ENCODE measurements at regions not wholly inside any gene's neighbourhood (a gene's known extent, or its start where the extent isn't known, plus 50 kb on each side); places are given as distances from the start of the nearest gene placed in this dataset.

DNA sequence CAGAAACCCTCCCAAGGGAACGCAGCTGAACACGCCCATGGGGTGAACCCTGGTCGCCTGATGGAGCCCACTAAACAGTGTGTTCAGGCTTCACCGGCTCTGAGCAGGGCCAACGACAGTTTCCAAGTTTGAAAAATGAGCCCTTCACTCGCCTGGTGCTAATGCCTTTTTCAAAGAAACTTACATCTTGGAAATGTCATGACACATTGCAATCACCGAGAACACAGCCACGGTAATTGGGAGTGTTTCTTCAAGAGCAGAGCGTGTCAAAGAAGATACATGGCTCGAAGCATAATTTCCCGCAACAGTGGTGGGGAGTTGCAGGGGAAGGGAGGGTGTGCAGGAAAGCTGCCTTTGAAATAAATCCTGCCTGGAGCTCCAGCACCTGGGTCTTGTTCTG is 463.2 kb downstream of the TMEM114 start:
- H3K27ac ChIP-seq (ENCODE audit: extremely low read depth, low read depth, low read length) = no peak overlapping the region
- ChIA-PET CTCF (no interaction called here), POLR2A (no interaction called here)
- H3K36me3 ChIP-seq (ENCODE audit: control insufficient read depth in 2 of 2, insufficient read depth in 1 of 2, low read length in 2 of 2) = no peaks in the 10 kb centered on the region
- H3K9me3 ChIP-seq (ENCODE audit: control insufficient read depth, insufficient read depth, low read depth, low read length) = no peaks in the 10 kb centered on the region
- TF ChIP-seq ZNF658 (tag by site-specific recombination; IDR thresholded peaks at IDR 0.05) = no peak
- no peak for TF ChIP-seq ZNF48 (tag by site-specific recombination; IDR thresholded peaks at IDR 0.05)
- TF ChIP-seq ZNF530 (tag by site-specific recombination; IDR thresholded peaks at IDR 0.05; ENCODE audit: low read depth) = no peak
- TF ChIP-seq, protein P1, sequence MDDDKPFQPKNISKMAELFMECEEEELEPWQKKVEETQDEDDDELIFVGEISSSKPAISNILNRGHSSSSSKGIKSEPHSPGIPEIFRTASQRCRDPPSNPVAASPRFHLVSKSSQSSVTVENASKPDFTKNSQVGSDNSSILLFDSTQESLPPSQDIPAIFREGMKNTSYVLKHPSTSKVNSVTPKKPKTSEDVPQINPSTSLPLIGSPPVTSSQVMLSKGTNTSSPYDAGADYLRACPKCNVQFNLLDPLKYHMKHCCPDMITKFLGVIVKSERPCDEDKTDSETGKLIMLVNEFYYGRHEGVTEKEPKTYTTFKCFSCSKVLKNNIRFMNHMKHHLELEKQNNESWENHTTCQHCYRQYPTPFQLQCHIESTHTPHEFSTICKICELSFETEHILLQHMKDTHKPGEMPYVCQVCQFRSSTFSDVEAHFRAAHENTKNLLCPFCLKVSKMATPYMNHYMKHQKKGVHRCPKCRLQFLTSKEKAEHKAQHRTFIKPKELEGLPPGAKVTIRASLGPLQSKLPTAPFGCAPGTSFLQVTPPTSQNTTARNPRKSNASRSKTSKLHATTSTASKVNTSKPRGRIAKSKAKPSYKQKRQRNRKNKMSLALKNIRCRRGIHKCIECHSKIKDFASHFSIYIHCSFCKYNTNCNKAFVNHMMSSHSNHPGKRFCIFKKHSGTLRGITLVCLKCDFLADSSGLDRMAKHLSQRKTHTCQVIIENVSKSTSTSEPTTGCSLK (tag by site-specific recombination; IDR thresholded peaks at IDR 0.05) = no peak
- no peak for TF ChIP-seq SCRT1 (tag by site-specific recombination; IDR thresholded peaks at IDR 0.05; ENCODE audit: borderline replicate concordance)
- TF ChIP-seq, protein P2, sequence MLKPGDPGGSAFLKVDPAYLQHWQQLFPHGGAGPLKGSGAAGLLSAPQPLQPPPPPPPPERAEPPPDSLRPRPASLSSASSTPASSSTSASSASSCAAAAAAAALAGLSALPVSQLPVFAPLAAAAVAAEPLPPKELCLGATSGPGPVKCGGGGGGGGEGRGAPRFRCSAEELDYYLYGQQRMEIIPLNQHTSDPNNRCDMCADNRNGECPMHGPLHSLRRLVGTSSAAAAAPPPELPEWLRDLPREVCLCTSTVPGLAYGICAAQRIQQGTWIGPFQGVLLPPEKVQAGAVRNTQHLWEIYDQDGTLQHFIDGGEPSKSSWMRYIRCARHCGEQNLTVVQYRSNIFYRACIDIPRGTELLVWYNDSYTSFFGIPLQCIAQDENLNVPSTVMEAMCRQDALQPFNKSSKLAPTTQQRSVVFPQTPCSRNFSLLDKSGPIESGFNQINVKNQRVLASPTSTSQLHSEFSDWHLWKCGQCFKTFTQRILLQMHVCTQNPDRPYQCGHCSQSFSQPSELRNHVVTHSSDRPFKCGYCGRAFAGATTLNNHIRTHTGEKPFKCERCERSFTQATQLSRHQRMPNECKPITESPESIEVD (tag by site-specific recombination; IDR thresholded peaks at IDR 0.05) = no peak
- TF ChIP-seq ZNF610 (tag by site-specific recombination; IDR thresholded peaks at IDR 0.05; ENCODE audit: borderline replicate concordance) = no peak
- no peak for TF ChIP-seq ZNF473 (tag by site-specific recombination; IDR thresholded peaks at IDR 0.05)
- no peak for TF ChIP-seq ZBTB17 (tag by site-specific recombination; IDR thresholded peaks at IDR 0.05)
- TF ChIP-seq IKZF3 (tag by site-specific recombination; IDR thresholded peaks at IDR 0.05) = no peak
- no peak for TF ChIP-seq ZNF19 (tag by site-specific recombination; IDR thresholded peaks at IDR 0.05; ENCODE audit: low read depth)
- H3K4me3 ChIP-seq (ENCODE audit: low read depth, low read length) = no peak overlapping the region
- no peaks in the 10 kb centered on the region for H3K4me1 ChIP-seq (ENCODE audit: control insufficient read depth, insufficient read depth, low read length)

DNA sequence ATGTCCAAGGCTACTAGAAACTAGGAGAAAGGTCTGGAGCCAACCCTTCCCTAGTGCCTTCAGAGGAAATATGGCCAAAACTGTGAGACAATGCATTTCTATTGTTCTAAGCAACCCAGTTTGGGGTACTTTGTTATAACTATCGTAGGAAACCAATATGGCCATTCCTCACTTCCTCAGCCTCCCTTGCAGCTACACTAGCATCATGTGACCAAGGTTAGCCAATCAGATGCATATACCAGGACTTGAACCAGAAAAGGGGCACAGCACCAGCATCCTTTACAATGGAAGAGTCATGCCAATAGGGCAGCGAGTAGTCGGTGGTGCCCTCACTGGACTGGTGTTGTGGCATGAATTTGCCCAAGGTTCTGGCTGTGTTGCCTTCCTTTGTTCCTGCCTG is 464.0 kb downstream of the TMEM114 start:
- TF ChIP-seq ZNF37A (tag by site-specific recombination; IDR thresholded peaks at IDR 0.05) = no peak
- no peak for TF ChIP-seq KLF9 (tag by site-specific recombination; IDR thresholded peaks at IDR 0.05; ENCODE audit: low read depth)
- TF ChIP-seq ZNF571 (tag by site-specific recombination; IDR thresholded peaks at IDR 0.05) = no peak
- TF ChIP-seq, protein P3, sequence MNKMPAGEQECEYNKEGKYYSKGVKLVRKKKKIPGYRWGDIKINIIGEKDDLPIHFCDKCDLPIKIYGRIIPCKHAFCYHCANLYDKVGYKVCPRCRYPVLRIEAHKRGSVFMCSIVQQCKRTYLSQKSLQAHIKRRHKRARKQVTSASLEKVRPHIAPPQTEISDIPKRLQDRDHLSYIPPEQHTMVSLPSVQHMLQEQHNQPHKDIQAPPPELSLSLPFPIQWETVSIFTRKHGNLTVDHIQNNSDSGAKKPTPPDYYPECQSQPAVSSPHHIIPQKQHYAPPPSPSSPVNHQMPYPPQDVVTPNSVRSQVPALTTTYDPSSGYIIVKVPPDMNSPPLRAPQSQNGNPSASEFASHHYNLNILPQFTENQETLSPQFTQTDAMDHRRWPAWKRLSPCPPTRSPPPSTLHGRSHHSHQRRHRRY (tag by site-specific recombination; IDR thresholded peaks at IDR 0.05) = no peak
- no peak for TF ChIP-seq ZNF324 (tag by site-specific recombination; IDR thresholded peaks at IDR 0.05)
- TF ChIP-seq GLIS1 (tag by site-specific recombination; IDR thresholded peaks at IDR 0.05) = no peak
- TF ChIP-seq, protein P4, sequence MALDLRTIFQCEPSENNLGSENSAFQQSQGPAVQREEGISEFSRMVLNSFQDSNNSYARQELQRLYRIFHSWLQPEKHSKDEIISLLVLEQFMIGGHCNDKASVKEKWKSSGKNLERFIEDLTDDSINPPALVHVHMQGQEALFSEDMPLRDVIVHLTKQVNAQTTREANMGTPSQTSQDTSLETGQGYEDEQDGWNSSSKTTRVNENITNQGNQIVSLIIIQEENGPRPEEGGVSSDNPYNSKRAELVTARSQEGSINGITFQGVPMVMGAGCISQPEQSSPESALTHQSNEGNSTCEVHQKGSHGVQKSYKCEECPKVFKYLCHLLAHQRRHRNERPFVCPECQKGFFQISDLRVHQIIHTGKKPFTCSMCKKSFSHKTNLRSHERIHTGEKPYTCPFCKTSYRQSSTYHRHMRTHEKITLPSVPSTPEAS (tag by site-specific recombination; IDR thresholded peaks at IDR 0.05) = no peak
- TF ChIP-seq ZBTB20 (tag by site-specific recombination; IDR thresholded peaks at IDR 0.05) = no peak
- no peak for TF ChIP-seq ZNF660 (tag by site-specific recombination; IDR thresholded peaks at IDR 0.05)
- no peak for TF ChIP-seq ZNF776 (tag by site-specific recombination; IDR thresholded peaks at IDR 0.05; ENCODE audit: borderline replicate concordance)
- TF ChIP-seq, protein P5, sequence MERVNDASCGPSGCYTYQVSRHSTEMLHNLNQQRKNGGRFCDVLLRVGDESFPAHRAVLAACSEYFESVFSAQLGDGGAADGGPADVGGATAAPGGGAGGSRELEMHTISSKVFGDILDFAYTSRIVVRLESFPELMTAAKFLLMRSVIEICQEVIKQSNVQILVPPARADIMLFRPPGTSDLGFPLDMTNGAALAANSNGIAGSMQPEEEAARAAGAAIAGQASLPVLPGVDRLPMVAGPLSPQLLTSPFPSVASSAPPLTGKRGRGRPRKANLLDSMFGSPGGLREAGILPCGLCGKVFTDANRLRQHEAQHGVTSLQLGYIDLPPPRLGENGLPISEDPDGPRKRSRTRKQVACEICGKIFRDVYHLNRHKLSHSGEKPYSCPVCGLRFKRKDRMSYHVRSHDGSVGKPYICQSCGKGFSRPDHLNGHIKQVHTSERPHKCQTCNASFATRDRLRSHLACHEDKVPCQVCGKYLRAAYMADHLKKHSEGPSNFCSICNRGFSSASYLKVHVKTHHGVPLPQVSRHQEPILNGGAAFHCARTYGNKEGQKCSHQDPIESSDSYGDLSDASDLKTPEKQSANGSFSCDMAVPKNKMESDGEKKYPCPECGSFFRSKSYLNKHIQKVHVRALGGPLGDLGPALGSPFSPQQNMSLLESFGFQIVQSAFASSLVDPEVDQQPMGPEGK (tag by site-specific recombination; IDR thresholded peaks at IDR 0.05) = no peak
- no peak for TF ChIP-seq ZNF843 (tag by site-specific recombination; IDR thresholded peaks at IDR 0.05)
- TF ChIP-seq ZNF416 (tag by site-specific recombination; IDR thresholded peaks at IDR 0.05) = no peak
- no peak for TF ChIP-seq ZFP3 (tag by site-specific recombination; IDR thresholded peaks at IDR 0.05; ENCODE audit: low read depth)
- TF ChIP-seq ZNF184 (tag by site-specific recombination; IDR thresholded peaks at IDR 0.05) = no peak
- TF ChIP-seq, protein P6, sequence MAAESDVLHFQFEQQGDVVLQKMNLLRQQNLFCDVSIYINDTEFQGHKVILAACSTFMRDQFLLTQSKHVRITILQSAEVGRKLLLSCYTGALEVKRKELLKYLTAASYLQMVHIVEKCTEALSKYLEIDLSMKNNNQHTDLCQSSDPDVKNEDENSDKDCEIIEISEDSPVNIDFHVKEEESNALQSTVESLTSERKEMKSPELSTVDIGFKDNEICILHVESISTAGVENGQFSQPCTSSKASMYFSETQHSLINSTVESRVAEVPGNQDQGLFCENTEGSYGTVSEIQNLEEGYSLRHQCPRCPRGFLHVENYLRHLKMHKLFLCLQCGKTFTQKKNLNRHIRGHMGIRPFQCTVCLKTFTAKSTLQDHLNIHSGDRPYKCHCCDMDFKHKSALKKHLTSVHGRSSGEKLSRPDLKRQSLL (tag by site-specific recombination; IDR thresholded peaks at IDR 0.05) = no peak
- no peak for TF ChIP-seq ZNF311 (tag by site-specific recombination; IDR thresholded peaks at IDR 0.05; ENCODE audit: borderline replicate concordance)
- no peak for TF ChIP-seq ZFHX2 (tag by site-specific recombination; conservative IDR thresholded peaks at IDR 0.05)
- no peak overlapping the region for H3K27ac ChIP-seq (ENCODE audit: extremely low read depth, low read depth, low read length)
- no peak overlapping the region for H3K4me3 ChIP-seq (ENCODE audit: low read depth, low read length)
- no peaks in the 10 kb centered on the region for H3K4me1 ChIP-seq (ENCODE audit: control insufficient read depth, insufficient read depth, low read length)
- POLR2A ChIA-PET = no interaction called here
- no peaks in the 10 kb centered on the region for H3K9me3 ChIP-seq (ENCODE audit: control insufficient read depth, insufficient read depth, low read depth, low read length)
- no peaks in the 10 kb centered on the region for H3K36me3 ChIP-seq (ENCODE audit: control insufficient read depth in 2 of 2, insufficient read depth in 1 of 2, low read length in 2 of 2)
- CTCF ChIA-PET = no interaction called here
